H9 (cell line): ENCODE measurements at regions not wholly inside any gene's neighbourhood (a gene's known extent, or its start where the extent isn't known, plus 50 kb on each side); places are given as distances from the start of the nearest gene placed in this dataset.

Experiments used
- DNase-seq: peaks from one replicate; pipeline ENCODE4 v3.0.0-alpha.2; 2017
- H2AFZ ChIP-seq: one replicate; pipeline ENCODE4 v1.6.1; 2013; ENCODE audit warnings: mild to moderate bottlenecking, low read length, control low read depth, moderate library complexity
- H2AK5ac ChIP-seq: 2 replicates; pipeline ENCODE4 v1.6.1; 2013; ENCODE audit warnings: low read length, control low read depth, mixed read lengths; ENCODE audit not compliant: insufficient read length
- H2BK120ac ChIP-seq: one replicate; pipeline ENCODE4 v1.6.1; 2013; ENCODE audit warnings: low read depth, mild to moderate bottlenecking, low read length, control low read depth, inconsistent platforms; ENCODE audit not compliant: poor library complexity, severe bottlenecking
- H2BK12ac ChIP-seq: 2 replicates; pipeline ENCODE4 v1.6.1; 2013; ENCODE audit warnings: low read length, control low read depth, mixed read lengths, low read depth; ENCODE audit not compliant: insufficient read length
- H2BK15ac ChIP-seq: 2 replicates; pipeline ENCODE4 v1.6.1; 2013; ENCODE audit warnings: low read depth, low read length, control low read depth
- H2BK20ac ChIP-seq: one replicate; pipeline ENCODE4 v1.6.1; 2013; ENCODE audit warnings: low read depth, mild to moderate bottlenecking, low read length, control low read depth, inconsistent platforms; ENCODE audit not compliant: poor library complexity, severe bottlenecking
- H2BK5ac ChIP-seq: 2 replicates; pipeline ENCODE4 v1.6.1; 2013; ENCODE audit warnings: low read length, control low read depth, mixed read lengths; ENCODE audit not compliant: insufficient read length
- H3K14ac ChIP-seq: 2 replicates; pipeline ENCODE4 v1.6.1; 2013; ENCODE audit warnings: low read length, control low read depth; ENCODE audit not compliant: insufficient read depth
- H3K18ac ChIP-seq: 2 replicates; pipeline ENCODE4 v1.6.1; 2013; ENCODE audit warnings: low read depth, mild to moderate bottlenecking, mixed read lengths, low read length, control low read depth; ENCODE audit not compliant: insufficient read length
- H3K23ac ChIP-seq: 2 replicates; pipeline ENCODE4 v1.6.1; 2013; ENCODE audit warnings: low read length, control low read depth, mixed read lengths, low read depth; ENCODE audit not compliant: insufficient read length
- H3K23me2 ChIP-seq: 2 replicates; pipeline ENCODE4 v1.6.1; 2013; ENCODE audit warnings: low read depth, mild to moderate bottlenecking, mixed read lengths, low read length, control low read depth; ENCODE audit not compliant: insufficient read length, poor library complexity, severe bottlenecking
- H3K27ac ChIP-seq: 2 replicates; pipeline ENCODE4 v1.5.1; 2013; ENCODE audit warnings: low read length, control low read depth, mixed read lengths, low read depth; ENCODE audit not compliant: insufficient read length
- H3K27me3 ChIP-seq: 2 replicates; pipeline ENCODE4 v1.6.1; 2013; ENCODE audit warnings: low read length, control low read depth, inconsistent platforms; ENCODE audit not compliant: insufficient read depth
- H3K4ac ChIP-seq: 2 replicates; pipeline ENCODE4 v1.6.1; 2013; ENCODE audit warnings: low read depth, mild to moderate bottlenecking, control low read depth, inconsistent platforms, low read length, moderate library complexity
- H3K4me1 ChIP-seq: 2 replicates; pipeline ENCODE4 v1.6.1; 2013; ENCODE audit warnings: low read length, control low read depth, inconsistent platforms; ENCODE audit not compliant: insufficient read depth
- H3K4me2 ChIP-seq: 2 replicates; pipeline ENCODE4 v1.6.1; 2013; ENCODE audit warnings: low read length, control low read depth, mixed read lengths; ENCODE audit not compliant: insufficient read length, insufficient read depth
- H3K56ac ChIP-seq: 2 replicates; pipeline ENCODE4 v1.6.1; 2013; ENCODE audit warnings: low read depth, mild to moderate bottlenecking, mixed read lengths, low read length, control low read depth; ENCODE audit not compliant: insufficient read length
- H3K79me1 ChIP-seq: 2 replicates; pipeline ENCODE4 v1.6.1; 2013; ENCODE audit warnings: low read depth, mild to moderate bottlenecking, moderate library complexity, low read length, control low read depth, inconsistent platforms; ENCODE audit not compliant: insufficient read depth, poor library complexity, severe bottlenecking
- H3K79me2 ChIP-seq: 2 replicates; pipeline ENCODE4 v1.6.1; 2013; ENCODE audit warnings: low read length, control low read depth, inconsistent platforms; ENCODE audit not compliant: insufficient read depth
- H3K9ac ChIP-seq: 2 replicates; pipeline ENCODE4 v1.6.1; 2013; ENCODE audit warnings: low read length, control low read depth, mixed read lengths; ENCODE audit not compliant: insufficient read length; ENCODE audit errors: extremely low read depth
- H3K9me3 ChIP-seq: one replicate; pipeline ENCODE4 v1.6.1; 2013; ENCODE audit warnings: low read depth, low read length, inconsistent platforms; ENCODE audit not compliant: control insufficient read depth
- H3T11ph ChIP-seq: one replicate; pipeline ENCODE4 v1.6.1; 2013; ENCODE audit warnings: mild to moderate bottlenecking, low read length, control low read depth, inconsistent platforms
- H4K20me1 ChIP-seq: one replicate; pipeline ENCODE4 v1.6.1; 2013; ENCODE audit not compliant: control insufficient read depth, insufficient read length, insufficient read depth
- H4K5ac ChIP-seq: 2 replicates; pipeline ENCODE4 v1.6.1; 2013; ENCODE audit warnings: low read depth, mild to moderate bottlenecking, mixed read lengths, low read length, control low read depth; ENCODE audit not compliant: insufficient read length
- H4K8ac ChIP-seq: replicated peaks from 2 replicates; pipeline ENCODE4 v1.6.1; 2013; ENCODE audit warnings: low read length, control low read depth, mixed read lengths, low read depth; ENCODE audit not compliant: insufficient read length
- H4K91ac ChIP-seq: 2 replicates; pipeline ENCODE4 v1.6.1; 2013; ENCODE audit warnings: low read depth, mild to moderate bottlenecking, moderate library complexity, mixed read lengths, low read length, control low read depth; ENCODE audit not compliant: insufficient read length
- H3K27ac Mint-ChIP-seq, 3 experiments: 2 replicates in 2 of 3; 3 replicates in 1 of 3; pipeline ENCODE4 v1.8.0; 2020 to 2021; ENCODE audit warnings: mixed read lengths in 3 of 3, mild to moderate bottlenecking in 1 of 3, moderate library complexity in 1 of 3
- H3K27me3 Mint-ChIP-seq: 2 replicates; pipeline ENCODE4 v1.8.0; 2021; ENCODE audit warnings: low read depth, mild to moderate bottlenecking, moderate library complexity, mixed read lengths
- H3K36me3 Mint-ChIP-seq, 3 experiments: 2 replicates in 2 of 3; 3 replicates in 1 of 3; pipeline ENCODE4 v1.8.0; 2020 to 2021; ENCODE audit warnings: low read depth in 3 of 3, mixed read lengths in 3 of 3; ENCODE audit not compliant: insufficient read depth in 1 of 3
- H3K4me1 Mint-ChIP-seq, 2 experiments: 2 replicates each; pipeline ENCODE4 v1.8.0; 2020; ENCODE audit warnings: mixed read lengths in 2 of 2
- H3K4me3 Mint-ChIP-seq, 2 experiments: 2 replicates in 1 of 2; 3 replicates in 1 of 2; pipeline ENCODE4 v1.8.0; 2020 to 2021; ENCODE audit warnings: mild to moderate bottlenecking in 2 of 2, mixed read lengths in 2 of 2, moderate library complexity in 1 of 2
- H3K9me3 Mint-ChIP-seq, 2 experiments: 2 replicates in 1 of 2; 3 replicates in 1 of 2; pipeline ENCODE4 v1.8.0; 2020; ENCODE audit warnings: mild to moderate bottlenecking in 2 of 2, mixed read lengths in 2 of 2, moderate library complexity in 1 of 2
- WGBS: extraction: QIAGEN DNeasy Blood & Tissue Kit; methylation state at CpG from one replicate; pipeline ENCODE4 v1.1.7; 2013; ENCODE audit warnings: missing lambda C conversion rate, low lambda C conversion rate, mixed read lengths; ENCODE audit not compliant: insufficient read length; ENCODE audit errors: extremely low coverage; 5-methylcytosine and 5-hydroxymethylcytosine counted together
- TF ChIP-seq, protein P1 (sequence below): fragments of 200-600 bp; sonication (generic); conservative IDR thresholded peaks from 3 replicates; pipeline ENCODE4 v1.8.0; 2021; ENCODE audit warnings: antibody characterized with exemption, mild to moderate bottlenecking

DNA sequence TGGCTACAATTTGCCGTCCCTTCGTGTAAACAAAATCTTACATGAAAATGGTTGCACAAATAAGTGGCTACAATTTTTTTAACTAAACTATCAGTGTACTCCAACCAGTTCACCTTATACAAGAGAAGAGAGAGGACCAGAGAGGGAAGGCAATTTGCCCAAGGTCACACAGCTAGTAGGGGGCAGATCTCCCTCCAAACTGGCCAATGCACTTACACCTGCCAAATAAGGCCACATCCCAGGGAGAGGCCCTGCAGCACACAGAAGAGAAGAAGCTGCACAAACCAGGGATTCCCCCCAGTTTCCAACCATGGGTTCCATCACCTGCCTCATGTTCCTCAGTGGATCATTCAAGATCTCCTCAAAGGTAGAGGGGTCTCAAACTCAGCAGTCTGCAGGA, 349.9 kb downstream of the SOX9 start:
- no CpG with 5 or more reads among the region's 2 CpGs for WGBS

More for the DNA sequence above, 349.9 kb downstream of the SOX9 start:
- Mint-ChIP-seq H3K9me3 (peaks cover 0 to 2% of the 10 kb centered on the region in 2 experiments; a peak in 1 of 5 replicates), H3K36me3 (no peaks in the 10 kb centered on the region), H3K4me3 (no peak overlapping the region), H3K27me3 (no peaks in the 10 kb centered on the region; the same call in 1 of the 2 replicates), H3K27ac (no peak overlapping the region), H3K4me1 (peaks cover 32 to 33% of the 10 kb centered on the region in 2 experiments)
- Histone ChIP-seq H3T11ph (no peak overlapping the region), H4K8ac (no peak overlapping the region), H3K14ac (no peak overlapping the region), H3K79me1 (no peaks in the 10 kb centered on the region), H2BK120ac (no peak overlapping the region), H3K4me1 (peaks cover 13% of the 10 kb centered on the region), H2BK12ac (no peak overlapping the region), H3K4ac (no peak overlapping the region), H3K4me2 (no peak overlapping the region), H3K9me3 (no peaks in the 10 kb centered on the region), H3K23ac (no peak overlapping the region), H3K27me3 (no peaks in the 10 kb centered on the region), H3K9ac (no peak overlapping the region), H3K23me2 (no peaks in the 10 kb centered on the region), H3K56ac (no peak overlapping the region), H3K18ac (no peak overlapping the region), H2BK5ac (no peak overlapping the region), H4K91ac (no peak overlapping the region), H4K20me1 (no peaks in the 10 kb centered on the region), H4K5ac (no peak overlapping the region), H3K79me2 (no peaks in the 10 kb centered on the region), H2AFZ (no peak overlapping the region), H3K27ac (no peak overlapping the region), H2AK5ac (no peak overlapping the region), H2BK15ac (no peak overlapping the region), H2BK20ac (no peak overlapping the region)
- no peak for DNase-seq
- TF ChIP-seq, protein P1, sequence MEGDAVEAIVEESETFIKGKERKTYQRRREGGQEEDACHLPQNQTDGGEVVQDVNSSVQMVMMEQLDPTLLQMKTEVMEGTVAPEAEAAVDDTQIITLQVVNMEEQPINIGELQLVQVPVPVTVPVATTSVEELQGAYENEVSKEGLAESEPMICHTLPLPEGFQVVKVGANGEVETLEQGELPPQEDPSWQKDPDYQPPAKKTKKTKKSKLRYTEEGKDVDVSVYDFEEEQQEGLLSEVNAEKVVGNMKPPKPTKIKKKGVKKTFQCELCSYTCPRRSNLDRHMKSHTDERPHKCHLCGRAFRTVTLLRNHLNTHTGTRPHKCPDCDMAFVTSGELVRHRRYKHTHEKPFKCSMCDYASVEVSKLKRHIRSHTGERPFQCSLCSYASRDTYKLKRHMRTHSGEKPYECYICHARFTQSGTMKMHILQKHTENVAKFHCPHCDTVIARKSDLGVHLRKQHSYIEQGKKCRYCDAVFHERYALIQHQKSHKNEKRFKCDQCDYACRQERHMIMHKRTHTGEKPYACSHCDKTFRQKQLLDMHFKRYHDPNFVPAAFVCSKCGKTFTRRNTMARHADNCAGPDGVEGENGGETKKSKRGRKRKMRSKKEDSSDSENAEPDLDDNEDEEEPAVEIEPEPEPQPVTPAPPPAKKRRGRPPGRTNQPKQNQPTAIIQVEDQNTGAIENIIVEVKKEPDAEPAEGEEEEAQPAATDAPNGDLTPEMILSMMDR = no peak
